Ascending aorta (tissue), 2 donors: ENCODE measurements at regions not wholly inside any gene's neighbourhood (a gene's known extent, or its start where the extent isn't known, plus 50 kb on each side); places are given as distances from the start of the nearest gene placed in this dataset.

Experiments
- DNase-seq, 2 donors: peaks; one replicate each; pipeline ENCODE4 v3.0.0-alpha.2; 2019; ENCODE audit warnings: low spot score in 2 of 2
- H3K27ac ChIP-seq, 2 donors: fragments of 200-600 bp; sonication (generic); one replicate each; pipeline ENCODE4 v1.5.1; 2016 to 2017; ENCODE audit warnings: mild to moderate bottlenecking in 1 of 2
- H3K27me3 ChIP-seq: fragments of 200-600 bp; sonication (generic); one replicate; pipeline ENCODE4 v1.5.1; 2017
- H3K36me3 ChIP-seq, 2 donors: fragments of 200-600 bp; sonication (generic); one replicate each; pipeline ENCODE4 v1.5.1; 2016
- H3K4me1 ChIP-seq, 2 donors: fragments of 200-600 bp; sonication (generic); one replicate each; pipeline ENCODE4 v1.5.1; 2016 to 2017; ENCODE audit warnings: mild to moderate bottlenecking in 1 of 2
- H3K4me3 ChIP-seq, 2 donors: fragments of 200-600 bp; sonication (generic); one replicate each; pipeline ENCODE4 v1.5.1; 2016 to 2017; ENCODE audit warnings: mild to moderate bottlenecking in 1 of 2
- H3K9me3 ChIP-seq, 2 donors: fragments of 200-600 bp; sonication (generic); one replicate each; pipeline ENCODE4 v1.5.1; 2016
- CTCF ChIP-seq, 3 experiments: fragments of 200-600 bp in 2 of 3; fragments of 450-650 bp in 1 of 3; sonication (generic) in 2 of 3; IDR thresholded peaks; one replicate each; pipeline ENCODE4 v1.5.1; 2016 to 2019; ENCODE audit warnings: antibody characterized with exemption in 3 of 3, mild to moderate bottlenecking in 1 of 3, moderate library complexity in 1 of 3
- intact Hi-C: fragments of 100-400 bp; cut with DNase I; formaldehyde crosslinking; loops from one replicate; pipeline ENCODE4 v1.15.1; 2023

GRCh38 chr5:158351485-158352125 is 492.7 kb upstream of the CLINT1 start:
- H3K27ac ChIP-seq: no peak overlapping the region
- no peak for TF ChIP-seq CTCF (IDR thresholded peaks at IDR 0.05)
- no peaks in the 10 kb centered on the region for H3K9me3 ChIP-seq
- no peak for DNase-seq
- intact Hi-C loops: no loop called here
- no peak overlapping the region for H3K4me3 ChIP-seq
- H3K4me1 ChIP-seq: no peaks in the 10 kb centered on the region
- no peaks in the 10 kb centered on the region for H3K36me3 ChIP-seq
- H3K27me3 ChIP-seq: no peaks in the 10 kb centered on the region

- intact Hi-C loops: no loop called here
- no peaks in the 10 kb centered on the region for H3K4me1 ChIP-seq
- H3K9me3 ChIP-seq: no peaks in the 10 kb centered on the region
- no peak for TF ChIP-seq CTCF (IDR thresholded peaks at IDR 0.05)
- H3K27me3 ChIP-seq: no peaks in the 10 kb centered on the region
- no peak overlapping the region for H3K27ac ChIP-seq
- H3K36me3 ChIP-seq: no peaks in the 10 kb centered on the region
- no peak overlapping the region for H3K4me3 ChIP-seq
- DNase-seq: no peak
Observed at GRCh38 chr5:158349987-158350386, 491.0 kb upstream of the CLINT1 start.

- DNase-seq: no peak
- H3K27ac ChIP-seq: no peak overlapping the region
- intact Hi-C loops: no loop called here
- H3K4me1 ChIP-seq: no peaks in the 10 kb centered on the region
- no peaks in the 10 kb centered on the region for H3K36me3 ChIP-seq
- H3K4me3 ChIP-seq: no peak overlapping the region
- H3K9me3 ChIP-seq: no peaks in the 10 kb centered on the region
- no peaks in the 10 kb centered on the region for H3K27me3 ChIP-seq
- no peak for TF ChIP-seq CTCF (IDR thresholded peaks at IDR 0.05)
Observed at GRCh38 chr5:158344376-158344775, 485.4 kb upstream of the CLINT1 start.

- DNase-seq: no peak
- no peaks in the 10 kb centered on the region for H3K36me3 ChIP-seq
- no peaks in the 10 kb centered on the region for H3K27me3 ChIP-seq
- H3K27ac ChIP-seq: no peak overlapping the region
- no peak overlapping the region for H3K4me3 ChIP-seq
- intact Hi-C loops: no loop called here
- no peaks in the 10 kb centered on the region for H3K9me3 ChIP-seq
- no peaks in the 10 kb centered on the region for H3K4me1 ChIP-seq
- TF ChIP-seq CTCF (IDR thresholded peaks at IDR 0.05): no peak
Observed at GRCh38 chr5:158340608-158341007, 481.7 kb upstream of the CLINT1 start.

- DNase-seq: no peak
- no peak overlapping the region for H3K4me3 ChIP-seq
Observed at GRCh38 chr5:158326256-158326655, 467.3 kb upstream of the CLINT1 start.

More at GRCh38 chr5:158326256-158326655, 467.3 kb upstream of the CLINT1 start:
- Histone ChIP-seq H3K9me3 (peaks cover 0 to 8% of the 10 kb centered on the region in 2 donors), H3K27me3 (no peaks in the 10 kb centered on the region), H3K4me1 (no peaks in the 10 kb centered on the region), H3K27ac (no peak overlapping the region), H3K36me3 (no peaks in the 10 kb centered on the region)
- no peak for TF ChIP-seq CTCF (IDR thresholded peaks at IDR 0.05)
- intact Hi-C loops: no loop called here
